ENCODE measurements at regions not wholly inside any gene's neighbourhood (a gene's known extent, or its start where the extent isn't known, plus 50 kb on each side); places are given as distances from the start of the nearest gene placed in this dataset.

GRCh38 chr2:2797797-2798196, 466.7 kb upstream of the MYT1L start:
- TF ChIP-seq EZH2phosphoT487 (IDR thresholded peaks at IDR 0.05; ENCODE audit: low read length) (no peak), EZH2 (optimal IDR thresholded peaks at IDR 0.05; ENCODE audit: low read depth, low read length) (no peak), CTCF (IDR thresholded peaks at IDR 0.05; ENCODE audit: low read length) (no peak)
- Histone ChIP-seq H3K27me3 (replicated peaks; ENCODE audit: insufficient read depth, low read length) (no peaks in the 10 kb centered on the region), H3K9me3 (replicated peaks; ENCODE audit: insufficient read depth, low read length) (no peaks in the 10 kb centered on the region), H3K9ac (ENCODE audit: low read length) (no peak overlapping the region), H3K27ac (ENCODE audit: low read length) (no peak overlapping the region), H3K36me3 (replicated peaks; ENCODE audit: insufficient read depth, low read length) (no peaks in the 10 kb centered on the region), H3K79me2 (ENCODE audit: low read length) (no peaks in the 10 kb centered on the region), H3K4me1 (ENCODE audit: low read length) (no peaks in the 10 kb centered on the region), H3K9me2 (replicated peaks; ENCODE audit: insufficient read depth, low read length) (no peaks in the 10 kb centered on the region), H3K4me2 (ENCODE audit: low read depth, low read length) (no peak overlapping the region), H4K20me1 (ENCODE audit: insufficient read depth, low read length) (no peaks in the 10 kb centered on the region), H3F3A (ENCODE audit: insufficient read depth, low read length) (no peaks in the 10 kb centered on the region), H3K4me3 (ENCODE audit: low read length) (no peak overlapping the region), H2AFZ (ENCODE audit: low read length) (no peak overlapping the region)
- no peak for DNase-seq

GRCh38 chr2:2796207-2796606, 465.1 kb upstream of the MYT1L start:
- Histone ChIP-seq H3K9me3 (replicated peaks; ENCODE audit: insufficient read depth, low read length) (no peaks in the 10 kb centered on the region), H3K9ac (ENCODE audit: low read length) (no peak overlapping the region), H4K20me1 (ENCODE audit: insufficient read depth, low read length) (no peaks in the 10 kb centered on the region), H3F3A (ENCODE audit: insufficient read depth, low read length) (no peaks in the 10 kb centered on the region), H3K27me3 (replicated peaks; ENCODE audit: insufficient read depth, low read length) (no peaks in the 10 kb centered on the region), H3K79me2 (ENCODE audit: low read length) (no peaks in the 10 kb centered on the region), H3K27ac (ENCODE audit: low read length) (no peak overlapping the region), H3K9me2 (replicated peaks; ENCODE audit: insufficient read depth, low read length) (no peaks in the 10 kb centered on the region), H2AFZ (ENCODE audit: low read length) (no peak overlapping the region), H3K36me3 (replicated peaks; ENCODE audit: insufficient read depth, low read length) (no peaks in the 10 kb centered on the region), H3K4me3 (ENCODE audit: low read length) (no peak overlapping the region), H3K4me1 (ENCODE audit: low read length) (no peaks in the 10 kb centered on the region), H3K4me2 (ENCODE audit: low read depth, low read length) (no peak overlapping the region)
- DNase-seq, result no peak
- TF ChIP-seq EZH2 (optimal IDR thresholded peaks at IDR 0.05; ENCODE audit: low read depth, low read length) (no peak), CTCF (IDR thresholded peaks at IDR 0.05; ENCODE audit: low read length) (no peak), EZH2phosphoT487 (IDR thresholded peaks at IDR 0.05; ENCODE audit: low read length) (no peak)

GRCh38 chr2:2795438-2796091, 464.5 kb upstream of the MYT1L start:
- H3K4me2 ChIP-seq (ENCODE audit: low read depth, low read length), result no peak overlapping the region
- no peaks in the 10 kb centered on the region for H3K4me1 ChIP-seq (ENCODE audit: low read length)
- no peak overlapping the region for H3K9ac ChIP-seq (ENCODE audit: low read length)
- no peaks in the 10 kb centered on the region for H3K79me2 ChIP-seq (ENCODE audit: low read length)
- no peaks in the 10 kb centered on the region for H3F3A ChIP-seq (ENCODE audit: insufficient read depth, low read length)
- H3K9me3 ChIP-seq (replicated peaks; ENCODE audit: insufficient read depth, low read length), result no peaks in the 10 kb centered on the region
- no peaks in the 10 kb centered on the region for H3K9me2 ChIP-seq (replicated peaks; ENCODE audit: insufficient read depth, low read length)
- no peak overlapping the region for H2AFZ ChIP-seq (ENCODE audit: low read length)
- TF ChIP-seq EZH2 (optimal IDR thresholded peaks at IDR 0.05; ENCODE audit: low read depth, low read length) (no peak), CTCF (IDR thresholded peaks at IDR 0.05; ENCODE audit: low read length) (no peak), EZH2phosphoT487 (IDR thresholded peaks at IDR 0.05; ENCODE audit: low read length) (no peak)
- no peaks in the 10 kb centered on the region for H3K36me3 ChIP-seq (replicated peaks; ENCODE audit: insufficient read depth, low read length)
- H3K4me3 ChIP-seq (ENCODE audit: low read length), result no peak overlapping the region
- H3K27ac ChIP-seq (ENCODE audit: low read length), result no peak overlapping the region
- no peak for DNase-seq
- no peaks in the 10 kb centered on the region for H3K27me3 ChIP-seq (replicated peaks; ENCODE audit: insufficient read depth, low read length)
- H4K20me1 ChIP-seq (ENCODE audit: insufficient read depth, low read length), result no peaks in the 10 kb centered on the region

Data from MM.1S (cell line).